K562 (cell line): ENCODE measurements at regions not wholly inside any gene's neighbourhood (a gene's known extent, or its start where the extent isn't known, plus 50 kb on each side); places are given as distances from the start of the nearest gene placed in this dataset.

Source experiments
- ATAC-seq: fragments of 200-7000 bp; cut with Tn5 transposase; 3 replicates; pipeline ENCODE4 v1.9.1; 2020; ENCODE audit warnings: moderate library complexity
- BruUV-seq: library from RNA; stranded (reverse); fragments of 400-500 nt; replicated peaks from 2 replicates; lab custom pipeline; 2021; lab: Mats Ljungman, UMichigan
- CTCF ChIA-PET: fragments of 300-600 bp; formaldehyde crosslinking; extraction: SDS; loops from one replicate; lab custom pipeline; 2021; ENCODE audit warnings: low intra/inter-chr PET ratio; lab: Yijun Ruan, JAX
- POLR2A ChIA-PET: fragments of 300-600, 350-650 bp; sonication (Branson Sonifier 250); formaldehyde crosslinking; extraction: SDS; loops from one replicate; lab custom pipeline; 2021; ENCODE audit warnings: antibody characterized with exemption, inconsistent platforms; lab: Yijun Ruan, JAX
- DNase-seq, 4 experiments: peaks; one replicate each; pipeline versions ENCODE4 v3.0.0 to v3.0.0-alpha.2; 2011 to 2018; ENCODE audit warnings: low spot score in 3 of 4, mixed read lengths in 3 of 4; ENCODE audit errors: extremely low read depth in 1 of 4
- FAIRE-seq: peaks from 2 replicates; lab custom pipeline; 2011; peaks lifted over from hg19 to GRCh38; lab: Jason Lieb, UNC
- H2AFZ ChIP-seq: 2 replicates; pipeline ENCODE4 v1.6.0; 2011; ENCODE audit warnings: low read depth, low read length, control low read depth, inconsistent platforms
- H3K27ac ChIP-seq: fragments of 200-600 bp; 3 replicates; pipeline ENCODE4 v1.8.0; 2011; ENCODE audit warnings: low read depth, mild to moderate bottlenecking, control low read depth, inconsistent platforms, low read length, moderate library complexity, mixed read lengths; ENCODE audit errors: extremely low read depth
- H3K27me3 ChIP-seq, 2 experiments: fragments of 300-600 bp in 1 of 2; 2 replicates in 1 of 2; 3 replicates in 1 of 2; pipeline versions ENCODE4 v1.6.0 to v1.8.0; 2011; ENCODE audit warnings: inconsistent platforms in 2 of 2, low read length in 2 of 2, mild to moderate bottlenecking in 1 of 2, mixed read lengths in 1 of 2, moderate library complexity in 1 of 2; ENCODE audit not compliant: control insufficient read depth in 2 of 2, insufficient read depth in 2 of 2
- H3K36me3 ChIP-seq: fragments of 300-600 bp; 3 replicates; pipeline ENCODE4 v1.8.0; 2011; ENCODE audit warnings: mild to moderate bottlenecking, low read length, inconsistent platforms; ENCODE audit not compliant: control insufficient read depth, insufficient read depth
- H3K4me1 ChIP-seq, 2 experiments: fragments of 200-600 bp in 1 of 2; replicated peaks in 1 of 2; 2 replicates in 1 of 2; 3 replicates in 1 of 2; pipeline versions ENCODE4 v1.5.1 to v1.8.0; 2011; ENCODE audit warnings: inconsistent platforms in 2 of 2, low read length in 2 of 2, mild to moderate bottlenecking in 1 of 2, mixed read lengths in 1 of 2, moderate library complexity in 1 of 2; ENCODE audit not compliant: control insufficient read depth in 2 of 2, insufficient read depth in 2 of 2
- H3K4me2 ChIP-seq: 2 replicates; pipeline ENCODE4 v1.6.1; 2011; ENCODE audit warnings: low read length, control low read depth, inconsistent platforms, mixed read lengths; ENCODE audit not compliant: insufficient read depth
- H3K4me3 ChIP-seq: fragments of 200-600 bp; sonication (generic), shearing (Covaris generic); 2 replicates; pipeline ENCODE4 v1.5.1; 2016; ENCODE audit warnings: control low read depth, inconsistent platforms
- H3K79me2 ChIP-seq: fragments of 200-600 bp; 3 replicates; pipeline ENCODE4 v1.8.0; 2011; ENCODE audit warnings: low read length, inconsistent platforms; ENCODE audit not compliant: control insufficient read depth, insufficient read depth
- H3K9ac ChIP-seq, 2 experiments: 2 replicates each; pipeline versions ENCODE4 v1.6.0 to v1.6.1; 2011; ENCODE audit warnings: low read depth in 2 of 2, low read length in 2 of 2, control low read depth in 1 of 2, inconsistent platforms in 1 of 2, mild to moderate bottlenecking in 1 of 2, mixed read lengths in 1 of 2; ENCODE audit not compliant: insufficient read depth in 1 of 2
- H3K9me1 ChIP-seq: one replicate; pipeline ENCODE4 v1.6.0; 2011; ENCODE audit warnings: inconsistent platforms, mild to moderate bottlenecking, low read length, moderate library complexity; ENCODE audit not compliant: control insufficient read depth, insufficient read depth
- H3K9me3 ChIP-seq: replicated peaks from 2 replicates; pipeline ENCODE4 v1.5.1; 2011; ENCODE audit warnings: low read depth, low read length, inconsistent platforms; ENCODE audit not compliant: control insufficient read depth, insufficient read depth
- H4K20me1 ChIP-seq: replicated peaks from 2 replicates; pipeline ENCODE4 v1.6.1; 2011; ENCODE audit warnings: low read length, inconsistent platforms, mixed read lengths; ENCODE audit not compliant: control insufficient read depth, insufficient read depth
- ARID1B ChIP-seq: fragments of 450-650 bp; IDR thresholded peaks from 2 replicates; pipeline ENCODE4 v1.6.1; 2016; ENCODE audit warnings: antibody characterized with exemption, mild to moderate bottlenecking, inconsistent platforms
- MAFF ChIP-seq: IDR thresholded peaks from 2 replicates; pipeline ENCODE4 v1.6.1; 2012; ENCODE audit warnings: low read length, improper control_type of control experiment
- SMARCB1 ChIP-seq: IDR thresholded peaks from 2 replicates; pipeline ENCODE4 v1.6.1; 2011; ENCODE audit warnings: improper control_type of control experiment, low read depth; ENCODE audit not compliant: insufficient read length
- ZNF212 ChIP-seq: fragments of 450-650 bp; formaldehyde crosslinking; IDR thresholded peaks from 2 replicates; pipeline ENCODE4 v1.4.0; 2020; ENCODE audit warnings: mild to moderate bottlenecking
- ZNF224 ChIP-seq: sonication (generic); formaldehyde crosslinking; IDR thresholded peaks from 2 replicates; pipeline ENCODE4 v1.8.0; 2022; ENCODE audit warnings: mild to moderate bottlenecking, missing genetic modification reagents
- ZNF316 ChIP-seq: fragments of 450-650 bp; IDR thresholded peaks from 2 replicates; pipeline ENCODE4 v1.6.1; 2016
- in situ Hi-C: fragments of 300-500 bp; cut with MboI; formaldehyde crosslinking; loops from 4 replicates; pipeline ENCODE4 v1.15.0; 2018; ENCODE audit warnings: inconsistent platforms, mixed read lengths
- intact Hi-C: fragments of 100-400 bp; cut with micrococcal nuclease; formaldehyde crosslinking; loops from 2 replicates; pipeline ENCODE4 v1.14.2; 2022
- TF ChIP-seq, protein P1 (sequence below): sonication (generic); formaldehyde crosslinking; IDR thresholded peaks from 2 replicates; pipeline ENCODE4 v1.8.0; 2023; ENCODE audit warnings: mild to moderate bottlenecking, missing genetic modification reagents
- TF ChIP-seq, protein P2 (sequence below): fragments of 200-800 bp; sonication (Bioruptor generic); IDR thresholded peaks from 2 replicates; pipeline ENCODE4 v1.6.1; 2016; ENCODE audit warnings: missing genetic modification characterization, missing compliant biosample characterization

DNA sequence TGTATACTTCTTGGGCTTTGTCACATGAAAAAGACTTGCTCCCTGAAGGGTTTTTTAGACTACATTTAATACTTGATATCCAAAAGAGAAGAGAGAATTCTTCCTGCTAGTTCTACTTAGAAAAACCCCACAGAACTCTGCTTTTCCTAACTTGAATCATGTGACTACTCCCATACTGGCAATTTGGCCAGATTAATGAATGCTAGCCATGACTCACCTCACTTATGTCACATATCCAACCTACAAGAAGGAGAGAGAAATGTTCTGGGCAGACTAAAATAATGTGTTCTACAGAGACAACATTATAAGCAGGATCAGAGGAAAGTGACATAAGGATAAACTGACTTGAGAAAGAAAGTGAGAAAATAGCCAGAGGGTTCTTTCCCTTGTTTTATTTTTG is 249.3 kb upstream of the GULP1 start:
- Histone ChIP-seq H3K4me3 (no peak overlapping the region), H3K9ac (no peak overlapping the region), H3K4me1 (no peaks in the 10 kb centered on the region), H2AFZ (no peak overlapping the region), H3K27ac (no peak overlapping the region), H3K9me3 (no peaks in the 10 kb centered on the region), H3K27me3 (no peaks in the 10 kb centered on the region), H3K79me2 (no peaks in the 10 kb centered on the region), H3K4me2 (no peak overlapping the region), H3K36me3 (no peaks in the 10 kb centered on the region), H3K9me1 (no peaks in the 10 kb centered on the region), H4K20me1 (no peaks in the 10 kb centered on the region)
- no peak for FAIRE-seq
- ChIA-PET POLR2A (no interaction called here), CTCF (no interaction called here)
- no TSS peak for BruUV-seq
- intact Hi-C loops = no loop called here
- in situ Hi-C loops = no loop called here
- no peak for TF ChIP-seq ARID1B
- TF ChIP-seq MAFF = no peak
- ATAC-seq = no peak
- DNase-seq = no peak

DNA sequence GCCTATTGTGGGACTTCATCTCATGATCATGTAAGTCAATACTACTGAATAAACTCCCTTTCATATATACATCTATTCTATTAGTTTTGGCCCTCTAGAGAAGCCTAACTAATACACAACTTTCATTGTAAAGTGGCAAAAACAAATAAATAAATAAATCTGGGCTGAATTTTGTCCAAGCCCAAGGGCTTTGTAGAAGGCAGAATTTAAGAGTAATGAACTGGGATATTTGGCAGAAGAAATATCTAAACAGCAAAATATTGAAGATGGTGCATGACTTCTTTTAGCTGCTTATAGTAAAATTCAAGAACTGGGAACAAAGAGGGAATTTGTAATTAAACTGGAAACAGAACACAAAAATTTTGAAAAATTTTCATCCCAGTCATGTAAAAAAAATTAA is 246.7 kb upstream of the GULP1 start:
- H4K20me1 ChIP-seq = no peaks in the 10 kb centered on the region
- FAIRE-seq = no peak
- no peak for ATAC-seq
- ChIA-PET POLR2A (no interaction called here), CTCF (no interaction called here)
- no TSS peak for BruUV-seq
- H3K9ac ChIP-seq = no peak overlapping the region
- H3K4me2 ChIP-seq = no peak overlapping the region
- H3K4me1 ChIP-seq = no peaks in the 10 kb centered on the region
- no peaks in the 10 kb centered on the region for H3K79me2 ChIP-seq
- no peaks in the 10 kb centered on the region for H3K36me3 ChIP-seq
- in situ Hi-C loops (no loop called here), intact Hi-C loops (no loop called here)
- H3K4me3 ChIP-seq = no peak overlapping the region
- H3K9me1 ChIP-seq = no peaks in the 10 kb centered on the region
- no peaks in the 10 kb centered on the region for H3K9me3 ChIP-seq
- no peak overlapping the region for H2AFZ ChIP-seq
- no peak overlapping the region for H3K27ac ChIP-seq
- no peaks in the 10 kb centered on the region for H3K27me3 ChIP-seq
- no peak for DNase-seq
- TF ChIP-seq, protein P1, sequence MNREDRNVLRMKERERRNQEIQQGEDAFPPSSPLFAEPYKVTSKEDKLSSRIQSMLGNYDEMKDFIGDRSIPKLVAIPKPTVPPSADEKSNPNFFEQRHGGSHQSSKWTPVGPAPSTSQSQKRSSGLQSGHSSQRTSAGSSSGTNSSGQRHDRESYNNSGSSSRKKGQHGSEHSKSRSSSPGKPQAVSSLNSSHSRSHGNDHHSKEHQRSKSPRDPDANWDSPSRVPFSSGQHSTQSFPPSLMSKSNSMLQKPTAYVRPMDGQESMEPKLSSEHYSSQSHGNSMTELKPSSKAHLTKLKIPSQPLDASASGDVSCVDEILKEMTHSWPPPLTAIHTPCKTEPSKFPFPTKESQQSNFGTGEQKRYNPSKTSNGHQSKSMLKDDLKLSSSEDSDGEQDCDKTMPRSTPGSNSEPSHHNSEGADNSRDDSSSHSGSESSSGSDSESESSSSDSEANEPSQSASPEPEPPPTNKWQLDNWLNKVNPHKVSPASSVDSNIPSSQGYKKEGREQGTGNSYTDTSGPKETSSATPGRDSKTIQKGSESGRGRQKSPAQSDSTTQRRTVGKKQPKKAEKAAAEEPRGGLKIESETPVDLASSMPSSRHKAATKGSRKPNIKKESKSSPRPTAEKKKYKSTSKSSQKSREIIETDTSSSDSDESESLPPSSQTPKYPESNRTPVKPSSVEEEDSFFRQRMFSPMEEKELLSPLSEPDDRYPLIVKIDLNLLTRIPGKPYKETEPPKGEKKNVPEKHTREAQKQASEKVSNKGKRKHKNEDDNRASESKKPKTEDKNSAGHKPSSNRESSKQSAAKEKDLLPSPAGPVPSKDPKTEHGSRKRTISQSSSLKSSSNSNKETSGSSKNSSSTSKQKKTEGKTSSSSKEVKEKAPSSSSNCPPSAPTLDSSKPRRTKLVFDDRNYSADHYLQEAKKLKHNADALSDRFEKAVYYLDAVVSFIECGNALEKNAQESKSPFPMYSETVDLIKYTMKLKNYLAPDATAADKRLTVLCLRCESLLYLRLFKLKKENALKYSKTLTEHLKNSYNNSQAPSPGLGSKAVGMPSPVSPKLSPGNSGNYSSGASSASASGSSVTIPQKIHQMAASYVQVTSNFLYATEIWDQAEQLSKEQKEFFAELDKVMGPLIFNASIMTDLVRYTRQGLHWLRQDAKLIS = no peak
- TF ChIP-seq, protein P2, sequence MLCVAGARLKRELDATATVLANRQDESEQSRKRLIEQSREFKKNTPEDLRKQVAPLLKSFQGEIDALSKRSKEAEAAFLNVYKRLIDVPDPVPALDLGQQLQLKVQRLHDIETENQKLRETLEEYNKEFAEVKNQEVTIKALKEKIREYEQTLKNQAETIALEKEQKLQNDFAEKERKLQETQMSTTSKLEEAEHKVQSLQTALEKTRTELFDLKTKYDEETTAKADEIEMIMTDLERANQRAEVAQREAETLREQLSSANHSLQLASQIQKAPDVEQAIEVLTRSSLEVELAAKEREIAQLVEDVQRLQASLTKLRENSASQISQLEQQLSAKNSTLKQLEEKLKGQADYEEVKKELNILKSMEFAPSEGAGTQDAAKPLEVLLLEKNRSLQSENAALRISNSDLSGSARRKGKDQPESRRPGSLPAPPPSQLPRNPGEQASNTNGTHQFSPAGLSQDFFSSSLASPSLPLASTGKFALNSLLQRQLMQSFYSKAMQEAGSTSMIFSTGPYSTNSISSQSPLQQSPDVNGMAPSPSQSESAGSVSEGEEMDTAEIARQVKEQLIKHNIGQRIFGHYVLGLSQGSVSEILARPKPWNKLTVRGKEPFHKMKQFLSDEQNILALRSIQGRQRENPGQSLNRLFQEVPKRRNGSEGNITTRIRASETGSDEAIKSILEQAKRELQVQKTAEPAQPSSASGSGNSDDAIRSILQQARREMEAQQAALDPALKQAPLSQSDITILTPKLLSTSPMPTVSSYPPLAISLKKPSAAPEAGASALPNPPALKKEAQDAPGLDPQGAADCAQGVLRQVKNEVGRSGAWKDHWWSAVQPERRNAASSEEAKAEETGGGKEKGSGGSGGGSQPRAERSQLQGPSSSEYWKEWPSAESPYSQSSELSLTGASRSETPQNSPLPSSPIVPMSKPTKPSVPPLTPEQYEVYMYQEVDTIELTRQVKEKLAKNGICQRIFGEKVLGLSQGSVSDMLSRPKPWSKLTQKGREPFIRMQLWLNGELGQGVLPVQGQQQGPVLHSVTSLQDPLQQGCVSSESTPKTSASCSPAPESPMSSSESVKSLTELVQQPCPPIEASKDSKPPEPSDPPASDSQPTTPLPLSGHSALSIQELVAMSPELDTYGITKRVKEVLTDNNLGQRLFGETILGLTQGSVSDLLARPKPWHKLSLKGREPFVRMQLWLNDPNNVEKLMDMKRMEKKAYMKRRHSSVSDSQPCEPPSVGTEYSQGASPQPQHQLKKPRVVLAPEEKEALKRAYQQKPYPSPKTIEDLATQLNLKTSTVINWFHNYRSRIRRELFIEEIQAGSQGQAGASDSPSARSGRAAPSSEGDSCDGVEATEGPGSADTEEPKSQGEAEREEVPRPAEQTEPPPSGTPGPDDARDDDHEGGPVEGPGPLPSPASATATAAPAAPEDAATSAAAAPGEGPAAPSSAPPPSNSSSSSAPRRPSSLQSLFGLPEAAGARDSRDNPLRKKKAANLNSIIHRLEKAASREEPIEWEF (CRISPR knock-in tag) = no peak
- no peak for TF ChIP-seq ZNF316
- no peak for TF ChIP-seq SMARCB1
- TF ChIP-seq ZNF212 (CRISPR knock-in tag) = no peak
- no peak for TF ChIP-seq ZNF224 (CRISPR knock-in tag)
